DLD1 (cell line): ENCODE measurements at regions not wholly inside any gene's neighbourhood (a gene's known extent, or its start where the extent isn't known, plus 50 kb on each side); places are given as distances from the start of the nearest gene placed in this dataset.
"Not testable (repeated sequence)": the region's sequence is repeated elsewhere in the genome, so short reads cannot be mapped to it uniquely, and the experiment has no call there.

ENCODE experiments used
- in situ Hi-C: cut with HindIII; loops from 2 replicates; pipeline ENCODE4 v1.10.0; 2017; ENCODE audit warnings: low sequenced_read_pairs

DNA sequence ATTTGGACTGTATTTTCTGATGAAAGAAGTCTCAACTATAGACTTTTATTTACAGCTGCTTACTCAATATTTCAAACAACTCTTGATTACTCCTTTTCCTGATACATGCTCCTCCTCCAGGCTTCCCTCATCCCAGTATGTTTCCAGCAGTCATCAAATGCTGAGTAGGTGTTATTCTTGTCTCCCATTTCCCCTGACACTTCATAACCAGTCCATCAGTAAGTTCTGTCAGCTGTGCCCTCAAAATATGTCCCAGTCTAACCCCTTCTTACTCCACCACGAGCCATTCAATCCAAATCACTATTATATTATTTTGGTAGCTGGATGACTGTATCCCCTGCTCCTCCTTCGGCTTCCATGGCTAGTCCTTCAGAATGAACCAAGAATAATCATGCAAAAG is 189.1 kb upstream of the DTNA start:
- in situ Hi-C loops, result no loop called here

DNA sequence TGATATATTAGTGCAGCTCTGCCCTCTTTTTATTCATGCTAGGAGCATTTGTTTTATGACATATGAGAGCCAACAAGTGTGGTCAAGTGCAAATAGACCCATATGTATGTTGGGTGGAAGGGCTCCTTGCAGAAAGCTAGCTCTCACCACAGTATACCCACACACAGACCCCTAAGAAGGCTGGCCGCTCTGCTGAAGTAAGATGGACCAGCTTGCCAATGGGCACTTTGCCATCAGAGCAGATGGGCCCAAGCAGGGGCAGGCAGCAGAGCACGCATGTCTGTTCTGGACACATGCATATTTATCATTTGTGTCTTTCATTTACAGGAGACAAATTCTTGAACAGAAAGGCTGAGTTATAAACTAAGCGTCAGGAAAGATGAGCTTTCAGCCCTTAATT is 187.5 kb upstream of the DTNA start:
- in situ Hi-C loops, result no loop called here

DNA sequence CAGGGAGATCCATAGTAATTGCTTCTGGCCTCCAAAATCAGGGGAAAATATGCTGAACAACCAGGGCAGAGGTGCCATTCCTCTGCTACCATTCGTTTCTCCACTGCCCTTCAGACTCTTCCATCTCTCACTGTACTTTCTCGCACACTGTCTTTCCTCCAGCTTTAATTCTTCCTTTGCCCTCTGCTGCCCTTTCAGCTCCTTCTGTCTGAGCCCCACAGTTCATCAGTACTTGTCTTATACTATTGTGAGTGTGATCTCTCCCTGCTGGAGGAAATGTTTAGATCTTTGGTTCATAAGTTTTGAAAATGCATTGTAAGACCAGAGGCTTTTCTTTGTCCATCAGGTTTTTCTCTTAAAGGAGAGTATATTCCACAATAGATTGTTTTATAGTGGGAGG is 184.9 kb upstream of the DTNA start:
- in situ Hi-C loops, result no loop called here

DNA sequence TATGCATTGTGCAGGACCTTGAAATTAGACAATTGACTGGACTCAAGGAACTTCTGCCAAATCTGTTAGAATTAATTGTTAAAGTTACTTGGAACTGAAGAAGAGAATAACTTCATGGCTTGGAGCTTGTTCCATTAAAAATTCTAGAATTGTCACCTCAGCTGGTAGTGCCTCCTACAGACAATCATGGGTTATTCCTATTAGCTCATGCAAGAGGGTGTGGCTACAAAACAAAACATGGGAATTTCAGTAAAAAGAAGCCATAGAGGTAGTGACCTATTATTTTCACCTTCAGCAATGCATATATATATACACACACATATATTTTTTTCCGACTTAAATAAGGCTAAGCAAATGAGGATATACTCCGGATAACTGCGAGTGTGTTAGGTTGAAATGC is 181.9 kb upstream of the DTNA start:
- in situ Hi-C loops, result no loop called here

DNA sequence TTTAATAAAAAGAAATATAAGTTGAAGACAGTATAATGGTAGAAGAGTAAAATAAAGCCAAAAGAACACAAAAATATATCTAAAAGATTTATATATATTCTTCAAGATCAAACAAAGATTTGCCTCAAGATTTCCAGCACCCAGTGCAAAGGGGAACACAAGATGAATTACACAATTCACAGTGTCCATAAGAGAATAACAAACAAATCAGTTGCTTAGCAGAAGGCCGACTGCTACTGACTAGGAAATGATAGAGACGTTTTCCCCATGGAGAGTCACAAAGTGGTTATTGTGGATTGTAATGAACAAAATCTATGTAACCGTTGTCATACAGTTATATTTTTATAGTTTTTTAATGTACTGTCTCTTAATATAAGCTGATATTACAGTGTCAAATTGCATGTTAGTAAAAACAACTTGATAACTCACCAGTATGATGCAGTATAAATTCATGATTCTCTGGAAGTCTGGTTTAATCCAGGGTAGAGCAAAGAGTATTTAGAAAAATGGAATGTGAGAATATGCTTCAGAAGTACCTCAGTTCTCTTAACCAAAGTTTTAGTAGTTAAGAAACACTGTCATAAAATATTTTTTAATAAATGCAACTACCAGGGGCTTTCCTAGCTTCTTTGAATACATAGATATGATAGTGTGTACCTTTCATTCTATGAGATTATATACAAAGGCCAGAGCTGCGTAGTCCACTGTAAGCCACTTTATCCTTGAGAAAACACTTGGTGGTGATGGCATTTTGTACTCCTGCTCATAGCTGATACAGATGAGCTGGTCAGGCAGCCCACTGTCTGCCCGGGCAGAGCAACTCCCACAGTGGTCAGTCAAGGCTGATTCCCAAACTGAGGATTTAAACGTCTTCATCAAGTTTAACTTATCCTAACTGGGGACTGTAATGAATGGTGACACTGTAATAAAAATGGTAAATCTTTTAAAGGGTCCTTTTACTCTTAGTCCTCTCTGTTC is 180.5 kb upstream of the DTNA start:
- in situ Hi-C loops, result no loop called here

DNA sequence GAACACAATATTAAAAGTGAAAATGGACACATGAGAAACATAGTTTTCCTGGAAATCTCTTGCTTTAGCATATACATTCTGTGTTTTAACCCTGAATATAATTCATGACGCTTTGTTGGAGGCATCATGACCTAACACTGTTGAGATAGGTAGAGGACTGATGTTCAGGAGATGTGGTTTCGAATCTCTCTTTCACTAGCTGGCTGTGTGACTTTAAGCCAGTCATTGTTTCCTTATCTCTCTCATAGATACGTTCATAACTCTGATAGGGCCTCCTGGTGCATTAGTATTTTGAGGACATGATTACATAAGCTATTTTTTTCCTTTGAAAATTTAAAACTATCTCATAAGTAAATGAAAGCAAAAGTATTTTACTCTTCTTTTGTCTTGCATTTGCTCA is 179.0 kb upstream of the DTNA start:
- in situ Hi-C loops, result no loop called here

DNA sequence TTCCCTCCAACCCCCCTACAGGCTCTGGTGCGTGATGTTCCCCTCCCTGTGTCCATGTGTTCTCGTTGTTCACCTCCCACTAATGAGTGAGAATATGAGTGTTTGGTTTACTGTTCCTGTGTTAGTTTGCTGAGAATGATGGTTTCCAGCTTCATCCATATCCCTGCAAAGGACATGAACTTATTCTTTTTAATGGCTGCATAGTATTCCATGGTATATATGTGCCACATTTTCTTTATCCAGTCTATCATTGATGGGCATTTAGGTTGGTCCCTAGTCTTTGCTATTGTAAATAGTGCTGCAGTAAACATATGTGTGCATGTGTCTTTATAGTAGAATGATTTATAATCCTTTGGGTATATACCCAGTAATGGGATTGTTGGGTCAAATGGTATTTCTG is 175.5 kb upstream of the DTNA start:
- in situ Hi-C loops, result not testable (repeated sequence)

DNA sequence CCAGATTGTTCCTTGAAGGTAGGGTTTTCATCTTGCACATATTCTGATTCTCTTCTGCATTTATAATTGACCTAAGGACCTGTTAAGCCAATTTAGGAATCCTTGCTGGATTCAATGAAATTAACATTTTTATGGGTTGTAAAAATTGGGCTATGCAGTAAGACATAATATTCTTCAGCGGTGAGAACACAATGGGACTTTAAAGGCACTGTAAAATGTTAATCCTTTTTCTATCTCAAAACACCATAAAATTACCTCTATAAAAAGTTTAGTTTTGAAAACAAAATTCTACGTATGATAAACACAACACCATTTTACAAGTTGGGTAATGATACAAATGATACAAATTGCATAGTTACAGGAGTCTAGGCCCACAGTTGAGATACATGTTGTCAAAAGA is 169.2 kb upstream of the DTNA start:
- in situ Hi-C loops, result no loop called here

DNA sequence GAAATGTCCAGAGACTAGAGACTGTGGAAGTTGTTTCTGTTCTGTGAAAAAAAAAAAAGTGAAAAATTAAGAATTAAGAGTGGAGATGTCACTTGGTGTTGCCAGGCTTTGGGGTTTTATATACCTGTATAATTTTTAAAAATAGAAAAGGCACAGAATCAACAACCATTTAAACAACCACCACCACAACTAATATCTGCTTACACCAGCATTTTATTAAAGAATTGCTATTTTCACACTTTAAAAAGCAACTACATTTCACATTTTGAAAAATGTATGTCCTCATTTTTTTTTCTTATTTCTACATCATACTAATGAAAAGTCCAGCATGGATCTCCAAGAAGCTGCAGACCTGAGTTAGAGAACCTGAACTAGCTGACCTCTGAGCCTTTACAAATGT is 167.5 kb upstream of the DTNA start:
- in situ Hi-C loops, result no loop called here

DNA sequence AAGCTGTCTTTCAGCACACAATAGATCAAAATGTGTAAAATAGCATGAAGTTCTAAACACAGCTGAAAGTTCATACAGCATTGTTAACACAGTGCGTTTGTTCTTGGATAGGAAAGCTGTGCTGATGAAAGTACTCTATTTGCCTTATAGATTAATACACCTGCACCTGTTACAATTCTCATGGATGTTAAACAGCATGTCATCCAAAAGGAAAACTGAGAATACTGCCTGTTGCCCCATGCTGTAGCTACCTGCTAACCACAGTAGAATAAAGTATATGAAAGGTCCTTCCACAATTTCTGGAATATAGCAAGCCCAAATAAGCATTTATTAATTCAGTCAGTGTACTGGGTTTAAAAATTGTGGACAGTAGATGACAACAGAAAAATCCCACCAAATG is 166.7 kb upstream of the DTNA start:
- in situ Hi-C loops, result no loop called here

DNA sequence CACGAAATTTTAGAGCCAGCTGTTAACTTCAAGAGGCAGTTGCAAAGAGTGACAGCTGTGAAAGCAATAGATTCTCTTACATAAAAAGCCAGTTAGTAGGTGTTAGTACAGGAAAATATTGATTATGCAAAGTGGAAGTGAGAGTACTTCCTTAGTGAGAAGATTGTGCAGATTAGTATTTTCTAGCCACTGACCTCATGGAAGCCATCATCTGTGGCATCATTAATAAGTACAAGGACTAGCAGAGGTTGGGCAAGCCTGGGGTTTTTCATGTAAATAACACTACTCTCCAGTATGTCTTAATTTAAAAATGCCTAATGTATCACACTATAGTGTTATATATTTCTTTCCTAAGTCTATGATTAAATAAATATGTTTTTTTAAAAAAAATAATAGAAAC is 166.2 kb upstream of the DTNA start:
- in situ Hi-C loops, result no loop called here

DNA sequence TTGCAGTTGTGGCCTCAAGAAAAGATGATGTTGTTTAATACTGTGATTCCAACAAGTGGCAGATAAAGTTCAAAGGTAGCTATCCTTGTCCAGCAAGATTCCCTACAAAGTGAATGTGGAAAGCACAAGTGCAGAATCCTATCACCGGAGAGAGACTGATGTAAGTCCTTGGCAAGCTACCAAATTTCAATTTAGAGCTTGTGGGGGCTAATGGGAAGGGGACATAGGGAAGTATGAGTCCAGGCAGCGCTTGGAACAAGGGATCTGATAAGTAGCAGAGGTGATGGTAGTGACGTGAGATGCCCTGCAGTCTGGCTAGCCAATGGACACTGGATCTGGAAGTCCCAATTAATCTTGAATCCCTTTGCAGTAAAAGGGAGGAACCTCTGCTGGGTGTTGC is 165.2 kb upstream of the DTNA start:
- in situ Hi-C loops, result no loop called here

DNA sequence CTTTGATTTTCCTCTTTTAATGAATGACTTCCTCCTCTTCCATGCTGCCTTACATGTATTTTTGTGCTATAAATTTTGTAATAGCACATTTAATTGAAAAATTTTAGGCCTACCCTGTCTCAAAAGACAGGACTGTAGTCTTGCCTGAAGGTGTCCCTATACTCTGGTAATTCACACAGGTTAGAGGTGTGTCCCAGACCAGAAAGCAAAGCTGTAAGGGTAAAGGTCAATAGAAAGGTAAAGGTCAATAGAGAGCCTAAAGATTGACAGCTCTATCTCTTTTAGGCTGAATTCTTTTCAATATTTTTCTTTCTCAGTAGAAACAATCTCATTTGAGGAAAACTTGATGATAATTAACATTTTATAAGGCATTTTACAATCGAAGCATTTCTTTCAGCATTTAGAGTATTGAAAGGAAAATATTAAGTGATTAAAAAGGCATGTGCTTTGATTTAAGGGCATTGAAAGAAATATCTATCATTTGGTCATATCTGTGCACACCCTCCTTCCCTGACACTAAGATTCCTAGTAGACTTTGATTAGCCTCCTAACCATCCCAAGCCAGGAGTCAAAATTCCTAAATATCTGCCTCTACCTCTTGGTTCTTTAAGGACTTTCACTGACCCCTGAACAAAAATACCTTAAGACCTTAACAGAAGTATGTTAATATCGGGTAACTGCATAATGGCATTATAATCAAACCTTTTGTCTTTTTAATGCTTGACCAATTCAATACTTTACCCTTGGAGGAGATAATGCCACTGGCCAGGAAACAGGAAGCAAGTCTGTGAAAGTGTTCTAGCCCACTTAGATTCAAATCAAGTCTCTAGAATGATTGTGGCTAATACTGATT is 161.8 kb upstream of the DTNA start:
- in situ Hi-C loops, result no loop called here

DNA sequence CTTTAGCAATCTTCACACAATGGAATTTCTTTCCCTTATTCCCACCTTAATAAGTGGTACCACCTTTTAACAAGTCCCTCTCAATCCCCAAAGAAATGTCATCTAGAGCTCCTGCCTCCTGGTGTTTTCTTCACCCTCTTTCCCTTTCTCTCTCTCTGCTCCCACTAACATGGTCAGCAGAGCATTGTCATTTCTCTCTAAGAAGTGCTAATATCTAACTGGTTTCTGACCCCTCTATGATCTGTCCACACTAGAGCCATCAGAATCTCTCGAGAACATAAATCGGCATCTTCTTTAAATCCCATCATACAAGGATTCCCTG is 161.2 kb upstream of the DTNA start:
- in situ Hi-C loops, result no loop called here

DNA sequence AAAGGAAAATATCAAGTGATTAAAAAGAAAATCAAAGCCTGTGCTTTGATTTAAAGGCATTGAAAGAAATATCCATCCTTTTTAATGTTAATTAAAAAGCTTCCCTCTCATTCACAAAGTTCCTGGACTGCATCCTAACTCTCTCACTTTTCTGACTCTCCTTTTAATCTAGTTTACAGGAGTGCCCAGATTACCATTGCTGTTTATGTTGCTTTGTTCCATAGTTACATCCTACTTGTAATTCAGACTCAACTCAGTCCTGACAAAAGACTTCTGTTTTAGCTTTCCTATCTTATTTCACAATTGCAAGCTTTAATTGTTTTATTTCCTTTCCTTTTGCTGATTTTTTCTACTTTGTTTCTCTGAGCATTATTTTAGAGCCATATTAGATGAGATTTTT is 160.7 kb upstream of the DTNA start:
- in situ Hi-C loops, result no loop called here

DNA sequence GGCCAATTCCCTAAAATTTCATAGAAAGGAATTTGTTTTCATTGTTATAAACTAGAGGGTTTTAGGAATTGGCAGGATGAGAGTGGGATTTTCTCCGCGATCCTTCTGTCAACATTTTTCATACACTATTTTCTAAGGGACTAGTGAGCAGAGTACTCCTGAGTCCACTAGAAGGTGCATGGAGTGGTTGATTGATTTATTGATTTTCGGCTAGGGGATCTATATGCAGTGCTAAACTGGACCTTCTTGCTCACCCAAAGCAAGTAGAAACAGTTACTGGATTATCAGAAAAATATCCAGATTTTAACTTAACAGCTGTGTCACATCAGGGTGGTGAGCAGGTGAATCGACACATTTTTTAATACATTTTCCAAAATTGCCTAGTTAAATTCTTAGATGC is 159.9 kb upstream of the DTNA start:
- in situ Hi-C loops, result no loop called here

DNA sequence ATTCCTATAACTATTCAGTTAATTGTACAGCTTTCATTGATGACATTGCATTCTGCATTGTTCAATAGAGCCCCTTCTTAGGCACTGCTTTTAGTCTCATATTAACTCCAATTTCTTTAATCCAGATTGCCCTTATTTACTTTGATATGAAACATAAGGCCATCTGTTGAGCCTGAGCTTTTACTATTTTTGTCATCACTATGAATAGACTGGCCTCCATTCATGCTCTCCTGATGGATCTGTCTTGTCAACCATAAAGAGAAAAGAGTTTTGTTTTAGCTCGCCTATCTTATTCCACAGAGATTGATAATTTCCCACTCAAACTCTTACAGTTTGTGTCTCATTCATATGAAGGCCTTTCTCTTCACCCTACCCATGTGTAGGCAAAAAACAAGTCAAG is 159.2 kb upstream of the DTNA start:
- in situ Hi-C loops, result no loop called here

DNA sequence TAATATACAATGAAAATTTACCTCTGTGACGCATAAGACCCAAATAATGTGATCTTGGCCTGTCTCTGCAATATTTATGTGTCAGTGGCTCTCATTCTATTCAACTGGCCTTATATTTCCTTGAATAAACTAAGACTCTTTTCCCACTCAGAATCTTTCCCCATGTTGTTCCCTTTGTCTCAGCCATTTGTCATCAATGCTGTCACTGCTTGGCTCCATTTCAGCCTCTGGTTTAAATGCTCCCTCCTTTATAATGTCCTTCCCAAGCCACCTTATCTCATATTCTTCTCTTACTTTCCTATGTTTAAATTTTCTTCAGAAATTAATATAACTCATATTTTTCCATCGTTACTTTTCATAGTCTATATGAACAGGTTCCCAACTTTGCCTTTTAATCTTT is 158.3 kb upstream of the DTNA start:
- in situ Hi-C loops, result no loop called here

DNA sequence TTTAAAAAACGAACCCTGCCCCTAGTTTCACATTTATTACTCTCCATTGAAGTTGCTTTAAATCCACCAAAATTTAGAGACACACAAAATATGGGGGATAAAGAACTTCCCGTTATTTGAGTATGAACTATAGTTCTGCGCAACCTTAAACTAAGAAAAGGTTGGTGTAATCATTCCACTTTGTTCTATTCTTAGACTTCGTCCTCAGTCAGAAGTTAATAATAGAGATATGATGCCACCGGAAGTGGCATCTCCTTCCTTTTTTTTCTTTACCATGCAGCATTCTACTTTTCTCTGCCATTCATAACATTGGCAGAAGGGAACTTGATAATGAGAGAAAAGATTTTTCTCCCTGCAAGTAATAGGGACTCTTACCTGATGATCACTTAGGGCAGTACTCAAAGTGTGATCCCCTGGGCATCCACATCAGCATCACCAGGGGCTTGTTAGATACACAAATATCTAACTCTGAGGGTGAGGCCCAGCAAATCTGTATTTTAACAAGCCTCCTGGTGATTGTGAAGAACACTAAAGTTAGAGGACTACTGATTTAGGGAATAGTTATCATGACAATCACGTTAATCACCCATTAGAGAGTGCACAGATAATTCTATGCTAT is 147.7 kb upstream of the DTNA start:
- in situ Hi-C loops, result no loop called here

DNA sequence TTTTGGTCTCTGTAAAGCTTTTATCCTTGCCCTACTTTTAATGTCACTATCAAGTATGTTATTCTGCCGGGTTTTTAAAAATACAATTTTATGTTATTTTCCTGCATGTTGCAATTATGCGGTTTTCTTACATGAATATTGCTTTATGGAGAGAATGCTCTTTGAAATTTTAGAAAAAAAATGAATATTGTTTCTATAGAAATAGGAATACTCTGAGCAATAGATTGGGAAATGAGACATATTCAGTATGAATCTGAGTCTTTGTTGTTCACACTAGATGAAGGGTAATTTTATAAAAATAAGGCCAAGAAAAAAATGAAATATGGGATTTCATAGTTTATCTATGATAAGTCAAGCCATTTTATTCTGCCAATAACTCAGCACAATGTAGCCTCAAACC is 142.2 kb upstream of the DTNA start:
- in situ Hi-C loops, result no loop called here

DNA sequence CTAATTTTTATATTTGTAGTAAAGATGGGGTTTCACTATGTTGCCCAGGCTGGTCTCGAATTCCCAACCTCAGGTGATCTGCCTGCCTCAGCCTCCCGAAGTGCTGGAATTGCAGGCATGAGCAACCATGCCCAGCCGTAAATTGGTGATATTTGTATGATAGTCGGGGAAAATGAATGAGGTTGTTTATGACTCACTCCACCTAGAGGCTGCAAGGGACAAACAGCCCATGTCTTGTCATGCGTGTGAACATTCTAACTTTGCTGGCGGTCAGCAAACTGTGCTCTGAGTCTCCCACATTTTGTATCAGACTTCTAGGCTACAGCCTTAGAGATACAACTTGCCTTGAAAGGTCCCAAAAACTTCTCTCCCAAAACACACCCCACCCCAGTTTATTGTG is 133.5 kb upstream of the DTNA start:
- in situ Hi-C loops, result no loop called here

DNA sequence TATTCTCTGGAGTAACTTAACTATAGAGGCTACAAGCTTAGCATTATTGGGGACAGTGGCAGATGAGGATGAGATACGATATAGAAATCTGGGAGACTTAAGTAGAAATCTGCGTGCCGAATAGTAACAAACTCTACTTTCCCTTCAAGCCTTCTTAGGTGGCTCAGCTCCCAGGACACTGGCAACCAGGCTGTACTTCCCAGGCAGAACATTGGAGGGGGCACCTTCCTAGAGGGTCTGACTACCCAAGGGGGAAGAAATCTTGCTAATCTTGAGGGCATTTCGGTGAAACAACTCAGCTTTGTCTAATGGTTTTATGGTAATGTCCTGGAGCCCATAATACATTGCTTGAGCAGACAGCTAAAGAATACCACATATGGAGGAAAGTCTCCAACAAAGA is 126.2 kb upstream of the DTNA start:
- in situ Hi-C loops, result no loop called here
